ENCODE measurements at regions not wholly inside any gene's neighbourhood (a gene's known extent, or its start where the extent isn't known, plus 50 kb on each side); places are given as distances from the start of the nearest gene placed in this dataset.

DNA sequence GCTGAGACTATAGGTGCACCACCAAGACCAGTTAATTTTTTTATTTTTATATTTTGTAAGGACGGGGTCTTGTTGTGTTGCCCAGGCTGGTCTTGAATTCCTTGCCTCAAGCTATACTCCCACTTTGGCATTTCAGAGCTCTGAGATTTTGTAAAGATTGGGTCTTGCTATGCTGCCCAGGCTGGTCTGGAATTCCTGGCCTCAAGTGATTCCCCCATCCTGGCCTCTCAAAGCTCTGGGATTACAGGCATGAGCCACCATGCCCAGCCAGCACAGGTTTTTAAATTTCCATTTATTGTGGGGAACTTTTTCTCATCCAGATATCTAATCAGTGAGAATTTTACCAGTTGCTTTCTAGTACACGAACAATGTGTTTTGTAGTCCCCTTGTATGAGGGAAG lies 156.1 kb upstream of the VLDLR start:
- TF ChIP-seq, protein P1, sequence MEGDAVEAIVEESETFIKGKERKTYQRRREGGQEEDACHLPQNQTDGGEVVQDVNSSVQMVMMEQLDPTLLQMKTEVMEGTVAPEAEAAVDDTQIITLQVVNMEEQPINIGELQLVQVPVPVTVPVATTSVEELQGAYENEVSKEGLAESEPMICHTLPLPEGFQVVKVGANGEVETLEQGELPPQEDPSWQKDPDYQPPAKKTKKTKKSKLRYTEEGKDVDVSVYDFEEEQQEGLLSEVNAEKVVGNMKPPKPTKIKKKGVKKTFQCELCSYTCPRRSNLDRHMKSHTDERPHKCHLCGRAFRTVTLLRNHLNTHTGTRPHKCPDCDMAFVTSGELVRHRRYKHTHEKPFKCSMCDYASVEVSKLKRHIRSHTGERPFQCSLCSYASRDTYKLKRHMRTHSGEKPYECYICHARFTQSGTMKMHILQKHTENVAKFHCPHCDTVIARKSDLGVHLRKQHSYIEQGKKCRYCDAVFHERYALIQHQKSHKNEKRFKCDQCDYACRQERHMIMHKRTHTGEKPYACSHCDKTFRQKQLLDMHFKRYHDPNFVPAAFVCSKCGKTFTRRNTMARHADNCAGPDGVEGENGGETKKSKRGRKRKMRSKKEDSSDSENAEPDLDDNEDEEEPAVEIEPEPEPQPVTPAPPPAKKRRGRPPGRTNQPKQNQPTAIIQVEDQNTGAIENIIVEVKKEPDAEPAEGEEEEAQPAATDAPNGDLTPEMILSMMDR (IDR thresholded peaks at IDR 0.05), result no peak
- TF ChIP-seq POLR2A (IDR thresholded peaks at IDR 0.05), result no peak
- TF ChIP-seq EP300 (IDR thresholded peaks at IDR 0.05; ENCODE audit: low read depth), result no peak

Data from transverse colon (tissue), 3 donors.